ENCODE measurements at regions not wholly inside any gene's neighbourhood (a gene's known extent, or its start where the extent isn't known, plus 50 kb on each side); places are given as distances from the start of the nearest gene placed in this dataset.

GRCh38 chrX:16023790-16024734 lies 99.3 kb upstream of the GRPR start:
- H3K36me3 ChIP-seq (ENCODE audit: insufficient read depth, low read length): no peaks in the 10 kb centered on the region
- no peak for TF ChIP-seq EZH2 (IDR thresholded peaks at IDR 0.05; ENCODE audit: borderline replicate concordance, low read length)
- no peak for TF ChIP-seq CTCF (IDR thresholded peaks at IDR 0.05; ENCODE audit: low read length)
- no peaks in the 10 kb centered on the region for H3K79me2 ChIP-seq (ENCODE audit: insufficient read depth, low read length)
- no peaks in the 10 kb centered on the region for H3F3A ChIP-seq (ENCODE audit: insufficient read depth, low read length)
- H3K4me1 ChIP-seq (ENCODE audit: insufficient read depth, low read length, severe bottlenecking): no peaks in the 10 kb centered on the region
- H3K4me2 ChIP-seq (ENCODE audit: low read length): no peak overlapping the region
- H3K4me3 ChIP-seq (ENCODE audit: low read depth, low read length, poor library complexity, severe bottlenecking): no peak overlapping the region
- H3K9me2 ChIP-seq (ENCODE audit: low read depth, low read length): no peaks in the 10 kb centered on the region
- H3K27me3 ChIP-seq (ENCODE audit: insufficient read depth, low read length): no peaks in the 10 kb centered on the region
- H3K9ac ChIP-seq (ENCODE audit: low read length): no peak overlapping the region
- no peaks in the 10 kb centered on the region for H4K20me1 ChIP-seq (ENCODE audit: insufficient read depth, low read length)
- no peak overlapping the region for H3K27ac ChIP-seq (ENCODE audit: low read depth, low read length, poor library complexity, severe bottlenecking)
- H2AFZ ChIP-seq (ENCODE audit: low read length): no peak overlapping the region
- no peaks in the 10 kb centered on the region for H3K9me3 ChIP-seq (ENCODE audit: low read length)

GRCh38 chrX:16022580-16023200 lies 100.7 kb upstream of the GRPR start:
- Histone ChIP-seq H3K27ac (ENCODE audit: low read depth, low read length, poor library complexity, severe bottlenecking) (no peak overlapping the region), H3K9me3 (ENCODE audit: low read length) (no peaks in the 10 kb centered on the region), H3K4me2 (ENCODE audit: low read length) (no peak overlapping the region), H3K9me2 (ENCODE audit: low read depth, low read length) (no peaks in the 10 kb centered on the region), H3F3A (ENCODE audit: insufficient read depth, low read length) (no peaks in the 10 kb centered on the region), H4K20me1 (ENCODE audit: insufficient read depth, low read length) (no peaks in the 10 kb centered on the region), H3K4me1 (ENCODE audit: insufficient read depth, low read length, severe bottlenecking) (no peaks in the 10 kb centered on the region), H3K36me3 (ENCODE audit: insufficient read depth, low read length) (no peaks in the 10 kb centered on the region), H3K27me3 (ENCODE audit: insufficient read depth, low read length) (no peaks in the 10 kb centered on the region), H3K9ac (ENCODE audit: low read length) (no peak overlapping the region), H2AFZ (ENCODE audit: low read length) (no peak overlapping the region), H3K4me3 (ENCODE audit: low read depth, low read length, poor library complexity, severe bottlenecking) (no peak overlapping the region), H3K79me2 (ENCODE audit: insufficient read depth, low read length) (no peaks in the 10 kb centered on the region)
- TF ChIP-seq CTCF (IDR thresholded peaks at IDR 0.05; ENCODE audit: low read length): no peak
- no peak for TF ChIP-seq EZH2 (IDR thresholded peaks at IDR 0.05; ENCODE audit: borderline replicate concordance, low read length)

GRCh38 chrX:16018291-16018690 lies 105.1 kb upstream of the GRPR start:
- TF ChIP-seq CTCF (IDR thresholded peaks at IDR 0.05; ENCODE audit: low read length) (no peak), EZH2 (IDR thresholded peaks at IDR 0.05; ENCODE audit: borderline replicate concordance, low read length) (no peak)
- H3K4me2 ChIP-seq (ENCODE audit: low read length): no peak overlapping the region
- H3K9ac ChIP-seq (ENCODE audit: low read length): no peak overlapping the region
- H3K4me1 ChIP-seq (ENCODE audit: insufficient read depth, low read length, severe bottlenecking): no peaks in the 10 kb centered on the region
- H3F3A ChIP-seq (ENCODE audit: insufficient read depth, low read length): no peaks in the 10 kb centered on the region
- no peaks in the 10 kb centered on the region for H3K27me3 ChIP-seq (ENCODE audit: insufficient read depth, low read length)
- no peaks in the 10 kb centered on the region for H3K9me3 ChIP-seq (ENCODE audit: low read length)
- H3K4me3 ChIP-seq (ENCODE audit: low read depth, low read length, poor library complexity, severe bottlenecking): no peak overlapping the region
- no peak overlapping the region for H3K27ac ChIP-seq (ENCODE audit: low read depth, low read length, poor library complexity, severe bottlenecking)
- no peaks in the 10 kb centered on the region for H3K79me2 ChIP-seq (ENCODE audit: insufficient read depth, low read length)
- H3K36me3 ChIP-seq (ENCODE audit: insufficient read depth, low read length): no peaks in the 10 kb centered on the region
- no peak overlapping the region for H2AFZ ChIP-seq (ENCODE audit: low read length)
- no peaks in the 10 kb centered on the region for H4K20me1 ChIP-seq (ENCODE audit: insufficient read depth, low read length)
- no peaks in the 10 kb centered on the region for H3K9me2 ChIP-seq (ENCODE audit: low read depth, low read length)
